Skeletal muscle satellite cell (primary cell): ENCODE measurements at regions not wholly inside any gene's neighbourhood (a gene's known extent, or its start where the extent isn't known, plus 50 kb on each side); places are given as distances from the start of the nearest gene placed in this dataset.
"Not testable (repeated sequence)": the region's sequence is repeated elsewhere in the genome, so short reads cannot be mapped to it uniquely, and the experiment has no call there.

Source experiments
- H3K27me3 ChIP-seq: 2 replicates; pipeline ENCODE4 v1.7.0; 2013; ENCODE audit warnings: low read length; ENCODE audit not compliant: control insufficient read depth, insufficient read depth
- H3K36me3 ChIP-seq: 2 replicates; pipeline ENCODE4 v1.7.0; 2013; ENCODE audit warnings: mild to moderate bottlenecking, control low read depth, low read length; ENCODE audit not compliant: insufficient read depth
- H3K4me1 ChIP-seq: 2 replicates; pipeline ENCODE4 v1.7.0; 2013; ENCODE audit warnings: low read length; ENCODE audit not compliant: control insufficient read depth, insufficient read depth
- H3K4me2 ChIP-seq: 2 replicates; pipeline ENCODE4 v1.7.0; 2013; ENCODE audit warnings: mild to moderate bottlenecking, low read length
- H3K4me3 ChIP-seq: 2 replicates; pipeline ENCODE4 v1.7.0; 2013; ENCODE audit warnings: low read length
- H3K9ac ChIP-seq: 2 replicates; pipeline ENCODE4 v1.7.0; 2013; ENCODE audit warnings: mild to moderate bottlenecking, low read depth, low read length, moderate library complexity
- H3K9me3 ChIP-seq: replicated peaks from 2 replicates; pipeline ENCODE4 v1.7.0; 2013; ENCODE audit warnings: mild to moderate bottlenecking, control low read depth, low read length

DNA sequence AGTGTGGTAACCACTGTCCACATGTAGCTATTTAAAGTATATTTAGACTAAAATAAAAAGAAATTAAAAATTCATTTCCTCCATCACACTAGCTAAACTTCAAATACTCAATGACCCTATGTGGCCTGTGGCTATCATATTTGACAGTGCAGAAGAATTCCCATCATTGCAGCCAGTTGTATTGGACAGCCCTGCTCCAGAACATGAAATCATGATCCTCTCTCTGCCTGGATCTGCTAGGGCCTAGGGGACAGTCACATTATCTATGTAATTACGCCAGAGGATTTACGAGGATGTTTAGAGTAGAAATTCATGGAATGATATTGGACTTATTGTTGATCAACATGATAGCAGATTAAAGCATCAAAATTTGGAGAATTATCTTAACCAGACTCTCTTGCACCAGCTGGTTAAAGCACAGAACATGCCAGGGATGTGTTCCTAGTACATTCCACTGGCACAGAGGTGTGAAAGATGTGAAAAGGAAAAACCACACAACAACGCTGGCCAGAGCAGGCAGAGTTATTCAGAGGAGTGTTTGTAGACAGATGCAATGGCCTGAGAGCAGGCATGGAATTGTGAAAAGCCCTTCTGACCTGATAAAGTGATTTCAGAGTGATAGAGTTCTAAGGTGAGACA is 108.9 kb upstream of the STARD13 start:
- no peaks in the 10 kb centered on the region for H3K9me3 ChIP-seq
- H3K4me3 ChIP-seq: no peak overlapping the region
- H3K9ac ChIP-seq: no peak overlapping the region
- no peaks in the 10 kb centered on the region for H3K27me3 ChIP-seq
- H3K4me2 ChIP-seq: no peak overlapping the region
- no peaks in the 10 kb centered on the region for H3K36me3 ChIP-seq
- no peaks in the 10 kb centered on the region for H3K4me1 ChIP-seq

DNA sequence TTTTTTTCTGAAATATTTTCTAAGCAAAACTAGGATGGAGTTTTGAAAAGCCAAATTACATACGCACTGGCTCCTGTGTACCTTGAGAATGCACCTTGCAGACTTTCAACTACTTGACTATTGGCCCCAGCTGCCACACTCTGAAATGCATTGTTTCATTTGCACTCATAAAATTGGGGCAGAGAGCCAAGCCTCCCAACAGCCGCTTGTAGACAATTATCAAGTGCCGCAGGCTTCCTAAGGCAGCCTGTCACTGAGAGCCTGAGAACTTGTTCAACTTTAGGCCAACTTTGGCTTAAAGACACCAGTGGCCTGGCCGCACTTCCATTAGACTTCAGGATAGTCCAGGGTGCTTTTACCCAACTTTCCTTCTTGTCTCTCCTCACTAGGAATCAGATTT is 115.7 kb upstream of the STARD13 start:
- no peak overlapping the region for H3K4me3 ChIP-seq

DNA sequence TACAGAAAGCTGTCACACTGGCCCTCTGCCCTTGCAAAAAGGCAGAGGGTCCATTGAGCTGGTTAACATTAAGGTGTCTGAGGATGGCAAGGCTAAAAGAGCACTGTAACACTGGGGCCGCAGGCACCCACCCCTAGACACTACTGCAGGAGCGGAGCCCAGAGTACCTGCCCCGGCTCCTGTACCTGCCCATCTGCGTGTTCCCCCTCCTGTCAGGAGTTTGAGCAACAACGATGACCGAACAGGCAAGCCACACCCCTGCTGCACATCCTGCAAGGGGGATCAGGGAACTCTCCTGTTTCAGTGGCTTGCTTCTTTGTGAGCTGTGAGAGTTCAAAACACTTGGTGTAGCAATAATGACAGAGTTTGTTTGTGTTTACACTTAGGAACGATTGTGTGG is 117.4 kb upstream of the STARD13 start:
- Histone ChIP-seq H3K36me3 (no peaks in the 10 kb centered on the region), H3K4me2 (no peak overlapping the region), H3K9ac (no peak overlapping the region), H3K27me3 (no peaks in the 10 kb centered on the region), H3K4me3 (no peak overlapping the region), H3K9me3 (no peaks in the 10 kb centered on the region), H3K4me1 (peaks cover 9% of the 10 kb centered on the region)

More for the DNA sequence above, 115.7 kb upstream of the STARD13 start:
- Histone ChIP-seq H3K9me3 (no peaks in the 10 kb centered on the region), H3K27me3 (no peaks in the 10 kb centered on the region), H3K9ac (no peak overlapping the region), H3K36me3 (no peaks in the 10 kb centered on the region), H3K4me2 (no peak overlapping the region), H3K4me1 (peaks cover 9% of the 10 kb centered on the region)

DNA sequence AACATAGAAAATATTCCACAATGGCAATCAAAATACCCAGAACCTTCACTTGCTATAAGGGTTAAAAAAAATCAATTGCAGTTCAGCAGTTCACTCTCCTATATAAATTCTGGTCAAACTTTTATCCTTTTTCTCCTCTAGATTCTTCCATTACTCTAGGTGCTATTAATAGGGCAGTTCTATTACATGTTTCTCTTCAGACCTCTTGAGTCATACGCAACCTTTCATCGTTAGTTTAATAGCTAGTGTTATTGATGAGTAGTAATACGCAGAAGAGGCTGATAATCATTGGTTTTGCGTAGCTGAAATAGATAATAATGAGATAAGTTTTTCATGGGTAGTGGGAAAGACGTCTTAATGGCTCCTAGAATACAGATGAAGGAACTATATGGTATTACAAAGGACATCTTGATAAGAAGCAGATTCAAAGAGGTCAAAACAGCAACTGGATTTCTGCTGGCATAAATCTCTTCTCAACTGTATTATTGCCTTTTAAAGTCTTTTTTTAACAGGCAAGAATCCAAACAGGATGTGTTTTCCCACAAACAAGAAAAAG is 118.3 kb upstream of the STARD13 start:
- Histone ChIP-seq H3K27me3 (no peaks in the 10 kb centered on the region), H3K4me2 (no peak overlapping the region), H3K4me3 (no peak overlapping the region)

DNA sequence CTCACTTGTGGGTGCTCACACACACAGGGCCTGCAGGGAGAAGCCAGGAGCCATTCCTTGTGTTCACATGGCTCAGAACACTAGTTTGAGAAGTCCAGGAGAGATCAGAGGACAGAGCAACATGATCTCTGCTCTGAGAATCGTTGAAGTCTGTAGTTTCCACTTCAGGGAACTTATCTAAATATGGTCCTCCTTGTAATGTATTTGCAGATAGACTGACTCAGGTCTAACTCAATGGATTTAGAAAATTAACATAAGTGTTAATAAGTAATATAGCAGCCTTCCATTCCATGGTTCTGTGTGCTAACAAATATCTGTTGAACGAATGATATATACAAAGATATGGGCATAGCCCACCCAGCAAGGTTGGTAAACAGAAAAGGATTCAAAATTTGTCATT is 119.8 kb upstream of the STARD13 start:
- no peaks in the 10 kb centered on the region for H3K27me3 ChIP-seq
- H3K4me2 ChIP-seq: no peak overlapping the region
- no peaks in the 10 kb centered on the region for H3K36me3 ChIP-seq
- no peak overlapping the region for H3K4me3 ChIP-seq
- H3K9ac ChIP-seq: no peak overlapping the region
- no peaks in the 10 kb centered on the region for H3K9me3 ChIP-seq
- H3K4me1 ChIP-seq: peaks cover 9% of the 10 kb centered on the region

More for the DNA sequence above, 118.3 kb upstream of the STARD13 start:
- Histone ChIP-seq H3K9me3 (no peaks in the 10 kb centered on the region), H3K36me3 (no peaks in the 10 kb centered on the region), H3K4me1 (peaks cover 9% of the 10 kb centered on the region), H3K9ac (no peak overlapping the region)

DNA sequence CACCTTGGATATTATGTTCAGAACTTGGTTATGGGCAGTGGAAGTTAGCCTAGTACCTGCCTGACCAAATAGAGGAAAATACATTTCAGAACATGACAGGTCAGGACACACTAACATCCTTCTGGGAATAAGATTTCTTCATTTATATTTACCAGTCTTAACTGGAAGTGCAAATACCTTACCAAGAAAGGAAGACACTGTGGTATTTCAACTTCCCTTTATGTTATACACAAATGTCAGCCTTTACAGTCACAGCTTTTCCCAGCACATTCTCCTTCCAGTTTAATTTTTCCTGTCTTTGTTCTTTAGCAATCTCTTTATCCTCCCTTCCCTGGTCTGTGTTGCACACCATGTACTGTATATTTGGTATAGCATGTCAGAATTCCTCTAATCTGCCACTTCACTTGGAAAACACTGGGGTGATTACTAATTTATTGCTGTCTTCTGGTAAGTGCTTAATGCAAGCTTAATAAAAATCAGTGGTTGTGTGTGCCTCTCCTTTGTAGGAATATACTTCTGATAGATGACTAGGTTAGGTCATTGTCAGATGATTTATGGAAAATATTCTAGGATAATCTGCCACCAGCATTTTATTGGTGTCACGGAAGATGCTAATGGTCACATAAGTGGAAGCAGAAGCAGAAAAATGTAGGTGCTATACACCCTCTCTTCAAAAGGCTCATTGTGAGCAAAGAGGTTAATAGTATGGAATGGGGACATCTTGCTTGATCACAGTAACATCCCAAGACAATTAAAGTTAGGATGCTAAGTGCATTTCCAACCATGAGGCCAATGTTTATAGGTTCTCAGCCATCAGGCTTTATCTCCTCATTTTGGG is 124.3 kb upstream of the STARD13 start:
- Histone ChIP-seq H3K4me3 (no peak overlapping the region), H3K36me3 (no peaks in the 10 kb centered on the region), H3K9me3 (no peaks in the 10 kb centered on the region), H3K27me3 (no peaks in the 10 kb centered on the region), H3K9ac (no peak overlapping the region), H3K4me2 (no peak overlapping the region), H3K4me1 (no peaks in the 10 kb centered on the region)

DNA sequence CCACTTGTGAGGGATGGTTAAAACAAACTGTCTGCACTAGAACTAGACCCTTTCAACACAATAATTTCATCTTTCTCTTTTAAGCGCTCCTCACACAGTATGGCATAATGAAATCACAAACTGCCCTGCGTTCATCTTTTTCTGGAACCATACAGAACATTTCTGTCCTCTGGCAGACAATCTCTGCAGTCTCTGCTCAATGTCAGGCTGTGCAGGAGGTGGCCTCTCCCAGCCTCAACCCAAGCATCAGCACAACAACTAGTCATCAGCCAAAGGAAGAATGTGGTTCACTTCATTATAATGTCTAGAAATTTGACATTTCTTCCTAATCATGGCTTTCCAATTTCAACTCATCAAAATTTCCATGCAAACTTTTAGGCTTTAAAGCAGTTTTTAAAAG is 125.1 kb upstream of the STARD13 start:
- Histone ChIP-seq H3K27me3 (no peaks in the 10 kb centered on the region), H3K4me2 (no peak overlapping the region), H3K4me3 (no peak overlapping the region), H3K36me3 (no peaks in the 10 kb centered on the region), H3K9ac (no peak overlapping the region), H3K4me1 (no peaks in the 10 kb centered on the region), H3K9me3 (no peaks in the 10 kb centered on the region)

DNA sequence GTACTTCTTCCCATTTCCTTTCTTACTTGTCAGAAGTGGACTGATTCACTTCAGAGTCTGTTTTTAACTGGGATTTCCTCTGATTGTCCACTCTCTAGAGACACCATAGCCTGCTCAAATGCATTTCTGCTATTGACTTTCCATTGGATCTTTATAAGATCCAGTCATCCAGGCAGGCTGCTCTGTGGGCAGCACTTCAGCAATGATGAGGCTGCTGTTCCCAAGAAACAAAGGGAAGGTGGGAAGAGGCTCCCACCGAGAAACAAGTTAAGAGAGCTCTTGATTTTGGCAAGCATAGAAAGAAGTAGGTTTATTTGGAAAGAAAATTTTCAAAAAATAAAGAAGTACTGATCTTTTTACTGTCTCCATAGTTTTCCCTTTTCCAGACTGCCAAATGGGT is 125.8 kb upstream of the STARD13 start:
- Histone ChIP-seq H3K4me3 (no peak overlapping the region), H3K9me3 (no peaks in the 10 kb centered on the region), H3K4me1 (no peaks in the 10 kb centered on the region), H3K9ac (no peak overlapping the region), H3K36me3 (no peaks in the 10 kb centered on the region), H3K27me3 (no peaks in the 10 kb centered on the region), H3K4me2 (no peak overlapping the region)

DNA sequence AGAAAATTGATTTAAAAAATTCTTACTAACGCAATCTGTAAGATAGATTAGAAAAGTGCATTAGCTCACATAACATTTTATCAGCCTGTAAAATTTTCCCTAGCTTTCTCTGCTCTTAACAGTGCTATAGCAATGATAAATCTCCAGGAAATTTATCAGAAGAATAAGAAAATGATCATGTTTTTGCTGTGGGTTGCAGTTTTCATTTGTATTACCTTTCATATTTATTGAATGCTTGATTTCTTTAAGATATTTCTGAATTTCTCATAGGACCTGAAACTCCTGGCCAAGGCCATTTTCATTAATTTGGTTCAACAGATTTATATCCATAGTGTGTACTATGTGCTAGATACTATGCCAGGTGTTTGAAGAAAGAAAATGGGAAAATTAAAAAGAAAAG is 130.3 kb upstream of the STARD13 start:
- H3K9me3 ChIP-seq: no peaks in the 10 kb centered on the region
- H3K36me3 ChIP-seq: no peaks in the 10 kb centered on the region
- no peaks in the 10 kb centered on the region for H3K27me3 ChIP-seq
- no peak overlapping the region for H3K4me2 ChIP-seq
- no peak overlapping the region for H3K4me3 ChIP-seq
- no peak overlapping the region for H3K9ac ChIP-seq
- H3K4me1 ChIP-seq: no peaks in the 10 kb centered on the region

DNA sequence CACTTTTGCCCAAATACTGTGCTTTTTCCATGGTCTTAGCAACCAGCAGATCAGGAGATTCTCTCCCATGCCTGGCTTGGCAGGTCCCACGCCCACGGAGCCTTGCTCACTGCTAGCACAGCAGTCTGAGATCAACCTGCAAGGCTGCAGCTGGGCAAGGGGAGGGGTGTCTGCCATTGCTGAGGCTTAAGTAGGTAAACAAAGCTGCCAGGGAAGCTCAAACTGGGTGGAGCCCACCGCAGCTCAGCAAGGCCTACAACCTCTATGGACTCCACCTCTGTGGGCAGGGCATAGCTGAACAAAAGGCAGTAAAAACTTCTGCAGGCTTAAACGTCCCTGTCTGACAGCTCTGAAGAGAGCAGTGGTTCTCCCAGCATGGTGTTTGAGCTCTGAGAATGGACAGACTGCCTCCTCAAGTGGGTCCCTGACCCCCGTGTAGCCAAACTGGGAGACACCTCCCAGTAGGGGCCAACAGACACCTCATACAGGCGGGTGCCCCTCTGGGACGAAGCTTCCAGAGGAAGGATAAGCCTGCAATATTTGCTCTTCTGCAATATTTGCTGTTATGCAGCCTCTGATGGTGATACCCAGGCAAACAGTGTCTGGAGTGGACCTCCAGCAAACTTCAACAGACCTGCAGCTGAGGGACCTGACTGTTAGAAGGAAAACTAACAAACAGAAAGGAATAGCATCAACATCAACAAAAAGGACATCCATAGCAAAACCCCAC is 132.8 kb upstream of the STARD13 start:
- not testable (repeated sequence) for H3K27me3 ChIP-seq, H3K4me1 ChIP-seq, H3K36me3 ChIP-seq, H3K9ac ChIP-seq, H3K4me3 ChIP-seq, H3K4me2 ChIP-seq, H3K9me3 ChIP-seq

DNA sequence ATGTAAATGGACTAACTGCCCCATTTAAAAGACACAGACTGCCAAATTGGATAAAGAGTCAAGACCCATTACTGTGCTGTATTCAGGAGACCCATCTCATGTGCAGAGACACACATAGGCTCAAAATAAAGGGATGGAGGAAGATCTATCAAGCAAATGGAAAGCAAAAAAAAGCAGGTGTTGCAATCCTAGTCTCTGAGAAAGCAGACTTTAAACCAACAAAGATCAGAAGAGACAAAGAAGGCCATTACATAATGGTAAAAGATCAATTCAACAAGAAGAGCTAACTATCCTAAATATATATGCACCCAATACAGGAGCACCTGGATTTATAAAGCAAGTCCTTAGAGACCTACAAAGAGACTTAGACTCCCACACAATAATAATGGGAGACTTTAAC is 134.6 kb upstream of the STARD13 start:
- H3K27me3 ChIP-seq, H3K9me3 ChIP-seq, H3K4me2 ChIP-seq, H3K9ac ChIP-seq, H3K4me1 ChIP-seq, H3K4me3 ChIP-seq, H3K36me3 ChIP-seq: not testable (repeated sequence)
